Activated CD4-positive, CD25-positive, alpha-beta regulatory T cell (primary cell): ENCODE measurements at regions not wholly inside any gene's neighbourhood (a gene's known extent, or its start where the extent isn't known, plus 50 kb on each side); places are given as distances from the start of the nearest gene placed in this dataset.

Source experiments
- DNase-seq, 4 experiments: peaks; one replicate each; lab custom pipeline; 2025; lab: John Stamatoyannopoulos, UW

- peak in 1 of 4 experiments; percentile 7 for DNase-seq
Observed at GRCh38 chr6:6918216-6918983, 189.4 kb upstream of the RREB1 start.

- DNase-seq = no peak
Observed at GRCh38 chr6:6919173-6919572, 188.6 kb upstream of the RREB1 start.

GRCh38 chr6:6920114-6920986, 187.4 kb upstream of the RREB1 start:
- DNase-seq = no peak

GRCh38 chr6:6920987-6921313, 186.8 kb upstream of the RREB1 start:
- DNase-seq = no peak

GRCh38 chr6:6922166-6922565, 185.6 kb upstream of the RREB1 start:
- DNase-seq = no peak

GRCh38 chr6:6923605-6924004, 184.2 kb upstream of the RREB1 start:
- no peak for DNase-seq

- no peak for DNase-seq
Observed at GRCh38 chr6:6924708-6925107, 183.1 kb upstream of the RREB1 start.

- DNase-seq = no peak
Observed at GRCh38 chr6:6925391-6926164, 182.2 kb upstream of the RREB1 start.

GRCh38 chr6:6926856-6927255, 180.9 kb upstream of the RREB1 start:
- no peak for DNase-seq

- no peak for DNase-seq
Observed at GRCh38 chr6:6927521-6928361, 180.0 kb upstream of the RREB1 start.

- DNase-seq = no peak
Observed at GRCh38 chr6:6930223-6930880, 177.4 kb upstream of the RREB1 start.

GRCh38 chr6:6931071-6932025, 176.4 kb upstream of the RREB1 start:
- no peak for DNase-seq

GRCh38 chr6:6932341-6932740, 175.4 kb upstream of the RREB1 start:
- no peak for DNase-seq

- DNase-seq = no peak
Observed at GRCh38 chr6:6932968-6933367, 174.8 kb upstream of the RREB1 start.

- no peak for DNase-seq
Observed at GRCh38 chr6:6940031-6941025, 167.4 kb upstream of the RREB1 start.

- no peak for DNase-seq
Observed at GRCh38 chr6:6941201-6941600, 166.6 kb upstream of the RREB1 start.

- DNase-seq = no peak
Observed at GRCh38 chr6:6942091-6942490, 165.7 kb upstream of the RREB1 start.

- no peak for DNase-seq
Observed at GRCh38 chr6:6942831-6943230, 164.9 kb upstream of the RREB1 start.

GRCh38 chr6:6943421-6943820, 164.3 kb upstream of the RREB1 start:
- no peak for DNase-seq
